Prostate gland (tissue), 2 donors: ENCODE measurements at regions not wholly inside any gene's neighbourhood (a gene's known extent, or its start where the extent isn't known, plus 50 kb on each side); places are given as distances from the start of the nearest gene placed in this dataset.

Experiments used
- DNase-seq: peaks from one replicate; pipeline ENCODE4 v3.0.0-alpha.2; 2019; ENCODE audit warnings: low spot score
- H3K27ac ChIP-seq, 2 donors: fragments of 200-600 bp; sonication (generic); 2 replicates each; pipeline ENCODE4 v1.5.1; 2017 to 2019
- H3K27me3 ChIP-seq: fragments of 200-600 bp; sonication (generic); replicated peaks from 2 replicates; pipeline ENCODE4 v1.5.1; 2019; ENCODE audit not compliant: insufficient read depth
- H3K36me3 ChIP-seq, 2 donors: fragments of 200-600 bp; sonication (generic); 1 replicate in 1 of 2; 2 replicates in 1 of 2; pipeline versions ENCODE4 v1.5.1 to v1.8.1; 2017 to 2019
- H3K4me1 ChIP-seq: fragments of 200-600 bp; sonication (generic); replicated peaks from 2 replicates; pipeline ENCODE4 v1.5.1; 2019
- H3K4me3 ChIP-seq, 2 donors: fragments of 200-600 bp; sonication (generic); 2 replicates each; pipeline ENCODE4 v1.5.1; 2017 to 2019
- H3K9me3 ChIP-seq: fragments of 200-600 bp; sonication (generic); 2 replicates; pipeline ENCODE4 v1.5.1; 2017
- POLR2A ChIP-seq: fragments of 450-650 bp; IDR thresholded peaks from one replicate; pipeline ENCODE4 v1.6.1; 2016; ENCODE audit warnings: antibody characterized with exemption, mild to moderate bottlenecking
- POLR2AphosphoS5 ChIP-seq: sonication (generic); formaldehyde crosslinking; IDR thresholded peaks from one replicate; pipeline ENCODE4 v1.6.1; 2017; ENCODE audit warnings: antibody characterized with exemption
- WGBS: methylation state at CpG from one replicate; pipeline ENCODE4 v1.1.5; 2018; 5-methylcytosine and 5-hydroxymethylcytosine counted together
- intact Hi-C: fragments of 100-400 bp; cut with DNase I; formaldehyde crosslinking; loops from one replicate; pipeline ENCODE4 v1.14.2; 2022
- TF ChIP-seq, protein P1 (sequence below), 4 experiments: fragments of 200-600 bp in 2 of 4; fragments of 450-650 bp in 2 of 4; sonication (generic) in 2 of 4; IDR thresholded peaks; 1 replicate in 3 of 4; 2 replicates in 1 of 4; pipeline ENCODE4 v1.5.1; 2016 to 2019; ENCODE audit warnings: antibody characterized with exemption in 4 of 4, mild to moderate bottlenecking in 2 of 4, moderate library complexity in 2 of 4

DNA sequence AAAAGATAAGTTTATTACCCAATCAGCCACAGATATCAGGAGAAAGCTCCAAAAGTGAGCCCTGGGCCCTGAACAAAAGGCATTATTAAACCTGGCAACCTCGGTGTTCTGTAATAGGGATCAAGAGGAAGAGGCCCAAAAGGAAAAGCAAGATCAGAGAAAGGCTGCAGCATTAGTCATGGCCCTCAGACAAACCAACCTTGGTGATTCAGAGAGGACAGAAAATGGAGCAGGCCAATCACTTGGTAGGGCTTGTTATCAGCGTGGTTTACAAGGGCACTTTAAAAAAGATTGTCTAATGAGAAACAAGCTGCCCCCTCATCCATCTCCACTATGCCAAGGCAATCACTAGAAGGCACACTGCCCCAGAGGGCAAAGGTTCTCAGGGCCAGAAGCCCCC is 75.7 kb downstream of the AGTR2 start:
- intact Hi-C loops = no loop called here
- TF ChIP-seq POLR2A (no peak), POLR2AphosphoS5 (no peak)
- TF ChIP-seq, protein P1, sequence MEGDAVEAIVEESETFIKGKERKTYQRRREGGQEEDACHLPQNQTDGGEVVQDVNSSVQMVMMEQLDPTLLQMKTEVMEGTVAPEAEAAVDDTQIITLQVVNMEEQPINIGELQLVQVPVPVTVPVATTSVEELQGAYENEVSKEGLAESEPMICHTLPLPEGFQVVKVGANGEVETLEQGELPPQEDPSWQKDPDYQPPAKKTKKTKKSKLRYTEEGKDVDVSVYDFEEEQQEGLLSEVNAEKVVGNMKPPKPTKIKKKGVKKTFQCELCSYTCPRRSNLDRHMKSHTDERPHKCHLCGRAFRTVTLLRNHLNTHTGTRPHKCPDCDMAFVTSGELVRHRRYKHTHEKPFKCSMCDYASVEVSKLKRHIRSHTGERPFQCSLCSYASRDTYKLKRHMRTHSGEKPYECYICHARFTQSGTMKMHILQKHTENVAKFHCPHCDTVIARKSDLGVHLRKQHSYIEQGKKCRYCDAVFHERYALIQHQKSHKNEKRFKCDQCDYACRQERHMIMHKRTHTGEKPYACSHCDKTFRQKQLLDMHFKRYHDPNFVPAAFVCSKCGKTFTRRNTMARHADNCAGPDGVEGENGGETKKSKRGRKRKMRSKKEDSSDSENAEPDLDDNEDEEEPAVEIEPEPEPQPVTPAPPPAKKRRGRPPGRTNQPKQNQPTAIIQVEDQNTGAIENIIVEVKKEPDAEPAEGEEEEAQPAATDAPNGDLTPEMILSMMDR (IDR thresholded peaks at IDR 0.05) = no peak
- no peaks in the 10 kb centered on the region for H3K36me3 ChIP-seq
- no peak for DNase-seq
- no peaks in the 10 kb centered on the region for H3K9me3 ChIP-seq
- WGBS = 93% methylated on average over 2 of the region's 2 CpGs
- no peaks in the 10 kb centered on the region for H3K4me1 ChIP-seq
- H3K27ac ChIP-seq = no peak overlapping the region
- H3K27me3 ChIP-seq = no peaks in the 10 kb centered on the region
- H3K4me3 ChIP-seq = no peak overlapping the region

DNA sequence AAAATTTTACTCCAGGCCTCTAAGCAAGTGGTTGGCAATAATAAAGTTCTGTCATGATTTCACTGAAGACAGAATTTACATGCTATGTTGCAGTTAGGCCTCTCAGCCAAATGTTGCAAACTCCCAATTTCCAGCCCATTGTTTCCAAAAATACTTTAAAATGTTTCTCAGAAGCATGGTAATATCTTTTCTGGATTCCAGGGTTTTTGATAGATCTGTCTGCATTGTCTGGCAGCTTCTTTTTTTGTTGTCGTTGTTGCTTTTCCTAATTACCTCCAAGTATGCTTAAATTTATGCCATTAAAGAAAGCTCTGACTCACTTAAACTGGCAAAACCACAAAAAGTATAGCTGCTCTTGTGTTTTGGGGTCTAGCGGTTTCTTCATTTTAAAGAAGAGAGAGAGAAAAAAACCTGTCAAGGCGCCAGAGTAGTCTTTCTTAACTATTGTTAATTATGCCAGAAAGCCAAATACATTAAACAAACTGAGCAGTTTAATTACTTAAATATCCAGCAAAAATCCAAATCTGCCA is 97.0 kb downstream of the AGTR2 start:
- Histone ChIP-seq H3K36me3 (no peaks in the 10 kb centered on the region), H3K4me1 (no peaks in the 10 kb centered on the region), H3K4me3 (no peak overlapping the region), H3K9me3 (no peaks in the 10 kb centered on the region), H3K27me3 (no peaks in the 10 kb centered on the region), H3K27ac (no peak overlapping the region)
- no peak for DNase-seq
- intact Hi-C loops = no loop called here
- 66% methylated on average over 3 of the region's 3 CpGs for WGBS
- no peak for TF ChIP-seq POLR2AphosphoS5
- TF ChIP-seq, protein P1 (IDR thresholded peaks at IDR 0.05) = no peak
- no peak for TF ChIP-seq POLR2A

DNA sequence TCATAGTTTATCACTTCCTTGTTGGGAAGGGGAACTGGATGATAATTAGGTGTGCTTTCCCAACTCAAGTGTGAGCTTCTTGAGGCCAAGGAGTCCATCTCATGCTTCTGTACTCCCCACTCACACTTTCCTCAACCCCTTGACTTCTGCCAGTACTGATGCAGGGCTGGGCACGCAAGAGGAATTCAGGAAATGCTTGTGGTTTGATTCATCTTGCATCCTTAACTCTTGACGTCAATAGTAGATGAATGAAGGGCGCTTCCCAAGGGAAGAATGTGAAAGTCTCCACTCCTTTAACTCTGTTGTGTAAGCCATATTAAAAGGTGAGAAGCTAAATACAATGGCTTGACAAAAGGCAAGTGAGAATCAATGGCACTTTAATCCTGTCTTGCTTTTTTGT is 101.8 kb downstream of the AGTR2 start:
- H3K4me3 ChIP-seq = no peak overlapping the region
- H3K36me3 ChIP-seq = no peaks in the 10 kb centered on the region
- 38% methylated on average over 3 of the region's 3 CpGs for WGBS
- no peaks in the 10 kb centered on the region for H3K27me3 ChIP-seq
- intact Hi-C loops = no loop called here
- no peak overlapping the region for H3K27ac ChIP-seq
- no peaks in the 10 kb centered on the region for H3K4me1 ChIP-seq
- DNase-seq = no peak
- H3K9me3 ChIP-seq = no peaks in the 10 kb centered on the region
- TF ChIP-seq POLR2AphosphoS5 (no peak), POLR2A (no peak)
- TF ChIP-seq, protein P1 (IDR thresholded peaks at IDR 0.05) = no peak

DNA sequence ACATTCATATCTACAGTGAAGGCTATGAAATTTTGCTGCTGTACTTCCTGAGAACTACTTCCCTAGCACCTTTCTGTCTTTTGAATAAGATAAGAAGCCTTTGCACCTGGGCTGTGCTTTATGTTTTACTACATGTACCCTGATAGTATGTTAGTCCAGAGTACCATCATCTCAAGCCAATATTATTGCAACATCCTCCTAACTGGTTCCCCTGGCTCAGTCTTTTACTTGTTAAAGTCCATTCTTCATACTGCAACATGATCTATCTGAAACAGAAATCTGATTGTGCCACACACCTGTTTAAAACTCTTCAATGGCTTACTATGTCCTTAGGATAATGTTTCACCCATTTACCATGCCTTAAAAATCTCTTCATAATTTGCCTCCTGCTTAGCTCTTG is 102.3 kb downstream of the AGTR2 start:
- Histone ChIP-seq H3K27ac (no peak overlapping the region), H3K4me3 (no peak overlapping the region), H3K27me3 (no peaks in the 10 kb centered on the region), H3K9me3 (no peaks in the 10 kb centered on the region), H3K4me1 (no peaks in the 10 kb centered on the region), H3K36me3 (no peaks in the 10 kb centered on the region)
- intact Hi-C loops = no loop called here
- TF ChIP-seq, protein P1 (IDR thresholded peaks at IDR 0.05) = no peak
- TF ChIP-seq POLR2A = no peak
- TF ChIP-seq POLR2AphosphoS5 = no peak
- no peak for DNase-seq

DNA sequence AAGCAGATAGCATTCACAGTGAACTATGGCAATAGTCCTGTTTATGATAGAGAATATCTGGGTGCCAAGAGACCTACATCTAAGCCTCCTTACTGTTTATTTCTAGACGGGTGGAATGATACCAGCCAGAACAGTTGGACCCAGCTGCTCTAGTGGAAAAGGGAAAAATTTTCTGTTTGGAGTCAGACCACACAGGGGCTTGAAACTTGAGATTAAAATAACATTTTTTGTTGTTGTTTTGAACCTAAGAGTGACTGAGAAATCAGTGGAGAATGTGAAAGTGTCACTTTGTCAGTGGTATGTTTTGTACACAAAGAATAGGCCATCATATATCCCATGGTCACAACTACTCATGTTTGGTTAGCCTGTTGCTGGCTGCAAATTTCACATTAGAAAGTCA is 105.7 kb downstream of the AGTR2 start:
- Histone ChIP-seq H3K27me3 (no peaks in the 10 kb centered on the region), H3K27ac (no peak overlapping the region), H3K4me1 (no peaks in the 10 kb centered on the region), H3K4me3 (no peak overlapping the region), H3K36me3 (no peaks in the 10 kb centered on the region), H3K9me3 (no peaks in the 10 kb centered on the region)
- intact Hi-C loops = no loop called here
- TF ChIP-seq, protein P1 (IDR thresholded peaks at IDR 0.05) = no peak
- TF ChIP-seq POLR2A = no peak
- TF ChIP-seq POLR2AphosphoS5 = no peak
- DNase-seq = no peak
- 40% methylated on average over 1 of the region's 1 CpG for WGBS
